ENCODE measurements at regions not wholly inside any gene's neighbourhood (a gene's known extent, or its start where the extent isn't known, plus 50 kb on each side); places are given as distances from the start of the nearest gene placed in this dataset.

DNA sequence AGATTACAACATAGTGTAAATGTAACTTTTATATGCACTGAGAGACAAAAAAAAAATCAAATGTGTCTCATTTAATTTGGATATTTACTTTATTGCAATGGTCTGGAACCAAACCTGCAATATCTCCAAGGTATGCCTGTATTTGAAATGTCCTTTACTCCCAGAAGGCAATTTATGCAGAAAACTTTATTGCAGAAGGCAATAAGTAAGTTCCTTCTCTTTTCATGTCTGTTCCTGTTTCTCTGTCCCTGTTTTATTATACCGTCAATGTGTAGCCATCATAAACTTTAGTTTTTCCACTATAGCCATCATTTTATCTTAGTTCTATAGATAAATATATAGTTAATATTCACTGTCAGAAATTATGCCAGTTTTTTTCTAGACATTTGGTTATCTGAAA, 513.1 kb upstream of the FAM98A start:
- TF ChIP-seq, protein P1, sequence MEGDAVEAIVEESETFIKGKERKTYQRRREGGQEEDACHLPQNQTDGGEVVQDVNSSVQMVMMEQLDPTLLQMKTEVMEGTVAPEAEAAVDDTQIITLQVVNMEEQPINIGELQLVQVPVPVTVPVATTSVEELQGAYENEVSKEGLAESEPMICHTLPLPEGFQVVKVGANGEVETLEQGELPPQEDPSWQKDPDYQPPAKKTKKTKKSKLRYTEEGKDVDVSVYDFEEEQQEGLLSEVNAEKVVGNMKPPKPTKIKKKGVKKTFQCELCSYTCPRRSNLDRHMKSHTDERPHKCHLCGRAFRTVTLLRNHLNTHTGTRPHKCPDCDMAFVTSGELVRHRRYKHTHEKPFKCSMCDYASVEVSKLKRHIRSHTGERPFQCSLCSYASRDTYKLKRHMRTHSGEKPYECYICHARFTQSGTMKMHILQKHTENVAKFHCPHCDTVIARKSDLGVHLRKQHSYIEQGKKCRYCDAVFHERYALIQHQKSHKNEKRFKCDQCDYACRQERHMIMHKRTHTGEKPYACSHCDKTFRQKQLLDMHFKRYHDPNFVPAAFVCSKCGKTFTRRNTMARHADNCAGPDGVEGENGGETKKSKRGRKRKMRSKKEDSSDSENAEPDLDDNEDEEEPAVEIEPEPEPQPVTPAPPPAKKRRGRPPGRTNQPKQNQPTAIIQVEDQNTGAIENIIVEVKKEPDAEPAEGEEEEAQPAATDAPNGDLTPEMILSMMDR (IDR thresholded peaks at IDR 0.05): no peak
- TF ChIP-seq POLR2A (IDR thresholded peaks at IDR 0.05): no peak
